ENCODE measurements at regions not wholly inside any gene's neighbourhood (a gene's known extent, or its start where the extent isn't known, plus 50 kb on each side); places are given as distances from the start of the nearest gene placed in this dataset.

DNA sequence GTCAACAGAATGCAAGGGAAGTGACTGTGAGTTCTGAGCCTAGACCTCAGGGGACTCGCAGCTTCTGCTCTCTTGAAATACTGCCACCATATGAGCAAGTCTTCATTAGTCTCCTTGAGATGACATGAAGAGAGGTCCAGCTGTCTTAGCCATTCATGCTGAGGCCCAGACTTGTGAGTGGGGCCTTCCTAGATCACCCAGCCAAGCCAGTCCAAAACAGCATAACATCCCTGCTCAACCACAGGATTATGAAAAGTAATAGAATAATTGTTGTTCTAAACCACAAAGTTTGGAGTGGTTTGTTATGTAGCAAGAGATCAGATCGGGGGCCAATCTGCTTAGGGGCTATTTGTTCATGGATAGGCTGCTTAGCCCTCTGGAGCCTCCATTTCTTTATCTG lies 54.9 kb upstream of the HTATIP2 start:
- Histone ChIP-seq H3K27me3 (no peaks in the 10 kb centered on the region), H3K4me3 (no peak overlapping the region), H3K27ac (no peak overlapping the region), H3K36me3 (replicated peaks in 1 of 2; ENCODE audit: insufficient read depth in 1 of 2, low read depth in 2 of 2) (no peaks in the 10 kb centered on the region), H3K4me1 (no peaks in the 10 kb centered on the region), H3K9me3 (no peaks in the 10 kb centered on the region)
- ATAC-seq (no peak), DNase-seq (no peak)
- TF ChIP-seq CTCF (IDR thresholded peaks at IDR 0.05) (no peak), POLR2A (IDR thresholded peaks at IDR 0.05) (no peak)
- intact Hi-C loops (cut with DNase I): no loop called here
- 70 to 71% methylated on average over 2 of the region's 2 CpGs for WGBS, 2 donors

DNA sequence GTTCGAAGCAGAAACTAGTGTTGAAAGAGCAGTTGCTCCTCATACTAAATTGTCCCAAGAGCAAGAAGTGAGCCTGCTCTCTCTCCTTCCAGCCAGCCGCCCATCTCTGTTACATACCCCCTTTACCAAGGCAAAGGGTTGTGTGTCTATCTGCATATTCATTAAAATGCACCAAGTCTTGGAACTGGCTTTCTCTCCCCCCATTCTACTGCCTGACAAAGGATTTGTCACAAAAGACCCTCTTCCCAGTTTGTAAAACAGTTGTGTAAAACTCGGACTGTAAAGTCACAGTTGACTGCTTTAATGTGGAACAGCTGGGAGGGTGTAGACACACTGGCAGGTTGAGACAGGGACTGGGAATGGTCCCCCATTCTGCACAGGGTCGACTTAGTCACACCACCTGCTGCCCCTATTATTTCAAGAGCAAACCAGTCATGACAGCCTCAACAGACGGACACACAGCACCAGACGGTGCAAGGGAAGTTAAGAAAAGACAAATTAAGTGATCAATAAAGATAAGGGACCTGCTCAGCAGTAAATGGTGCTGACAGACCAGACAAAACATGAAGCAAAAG lies 60.0 kb upstream of the HTATIP2 start:
- TF ChIP-seq CTCF (IDR thresholded peaks at IDR 0.05): no peak
- no peak for TF ChIP-seq POLR2A (IDR thresholded peaks at IDR 0.05)
- H3K27me3 ChIP-seq: no peaks in the 10 kb centered on the region
- no peak for DNase-seq
- no peak overlapping the region for H3K27ac ChIP-seq
- intact Hi-C loops (cut with DNase I): no loop called here
- no peak for ATAC-seq
- no peaks in the 10 kb centered on the region for H3K4me1 ChIP-seq
- no peaks in the 10 kb centered on the region for H3K9me3 ChIP-seq
- 30 to 39% methylated on average over 6 of the region's 6 CpGs for WGBS, 2 donors
- no peaks in the 10 kb centered on the region for H3K36me3 ChIP-seq (replicated peaks in 1 of 2; ENCODE audit: insufficient read depth in 1 of 2, low read depth in 2 of 2)
- H3K4me3 ChIP-seq: no peak overlapping the region

DNA sequence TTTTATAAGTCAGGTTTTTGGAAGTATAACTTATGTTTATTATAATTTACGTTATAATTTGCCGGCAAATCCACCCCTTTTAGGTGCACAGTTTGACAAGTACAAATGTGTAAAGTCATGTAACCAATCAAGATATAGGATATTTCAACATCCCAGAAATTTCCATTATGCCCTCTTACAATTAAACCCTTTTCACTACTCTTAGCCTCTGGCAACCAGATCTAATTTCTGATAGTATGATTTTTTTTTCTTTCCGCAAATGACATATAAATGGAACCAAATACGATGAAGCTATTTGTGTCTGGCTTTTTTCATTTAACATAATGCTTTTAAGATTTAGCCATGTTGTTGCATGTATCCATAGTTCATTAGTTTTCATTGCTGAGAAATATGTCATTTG lies 69.5 kb upstream of the HTATIP2 start:
- no peaks in the 10 kb centered on the region for H3K9me3 ChIP-seq
- H3K36me3 ChIP-seq (replicated peaks in 1 of 2; ENCODE audit: insufficient read depth in 1 of 2, low read depth in 2 of 2): no peaks in the 10 kb centered on the region
- 80 to 87% methylated on average over 4 of the region's 4 CpGs for WGBS, 2 donors
- no peak for ATAC-seq
- H3K27ac ChIP-seq: no peak overlapping the region
- no peak for TF ChIP-seq POLR2A (IDR thresholded peaks at IDR 0.05)
- TF ChIP-seq CTCF (IDR thresholded peaks at IDR 0.05): no peak
- no peaks in the 10 kb centered on the region for H3K27me3 ChIP-seq
- intact Hi-C loops (cut with DNase I): no loop called here
- H3K4me3 ChIP-seq: no peak overlapping the region
- H3K4me1 ChIP-seq: no peaks in the 10 kb centered on the region
- no peak for DNase-seq

- 61 to 68% methylated on average over 1 of the region's 1 CpG for WGBS, 2 donors
- H3K27me3 ChIP-seq: no peaks in the 10 kb centered on the region
- H3K4me1 ChIP-seq: no peaks in the 10 kb centered on the region
- no peaks in the 10 kb centered on the region for H3K36me3 ChIP-seq (replicated peaks in 1 of 2; ENCODE audit: insufficient read depth in 1 of 2, low read depth in 2 of 2)
- H3K4me3 ChIP-seq: no peak overlapping the region
- no peak for ATAC-seq
- intact Hi-C loops (cut with DNase I): no loop called here
- no peak for DNase-seq
- TF ChIP-seq POLR2A (IDR thresholded peaks at IDR 0.05): no peak
- H3K27ac ChIP-seq: no peak overlapping the region
- H3K9me3 ChIP-seq: no peaks in the 10 kb centered on the region
Observed at GRCh38 chr11:20293531-20293930, 70.0 kb upstream of the HTATIP2 start.

GRCh38 chr11:20289732-20290131 lies 73.8 kb upstream of the HTATIP2 start:
- ATAC-seq (no peak), DNase-seq (no peak)
- no peaks in the 10 kb centered on the region for H3K36me3 ChIP-seq (replicated peaks in 1 of 2; ENCODE audit: insufficient read depth in 1 of 2, low read depth in 2 of 2)
- H3K27me3 ChIP-seq: no peaks in the 10 kb centered on the region
- H3K4me1 ChIP-seq: no peaks in the 10 kb centered on the region
- H3K4me3 ChIP-seq: no peak overlapping the region
- 5 to 9% methylated on average over 2 of the region's 2 CpGs for WGBS, 2 donors
- no peaks in the 10 kb centered on the region for H3K9me3 ChIP-seq
- TF ChIP-seq POLR2A (IDR thresholded peaks at IDR 0.05) (no peak), CTCF (IDR thresholded peaks at IDR 0.05) (no peak)
- intact Hi-C loops (cut with DNase I): no loop called here
- no peak overlapping the region for H3K27ac ChIP-seq

Measured in body of pancreas (tissue), 4 donors.